ENCODE measurements at regions not wholly inside any gene's neighbourhood (a gene's known extent, or its start where the extent isn't known, plus 50 kb on each side); places are given as distances from the start of the nearest gene placed in this dataset.

DNA sequence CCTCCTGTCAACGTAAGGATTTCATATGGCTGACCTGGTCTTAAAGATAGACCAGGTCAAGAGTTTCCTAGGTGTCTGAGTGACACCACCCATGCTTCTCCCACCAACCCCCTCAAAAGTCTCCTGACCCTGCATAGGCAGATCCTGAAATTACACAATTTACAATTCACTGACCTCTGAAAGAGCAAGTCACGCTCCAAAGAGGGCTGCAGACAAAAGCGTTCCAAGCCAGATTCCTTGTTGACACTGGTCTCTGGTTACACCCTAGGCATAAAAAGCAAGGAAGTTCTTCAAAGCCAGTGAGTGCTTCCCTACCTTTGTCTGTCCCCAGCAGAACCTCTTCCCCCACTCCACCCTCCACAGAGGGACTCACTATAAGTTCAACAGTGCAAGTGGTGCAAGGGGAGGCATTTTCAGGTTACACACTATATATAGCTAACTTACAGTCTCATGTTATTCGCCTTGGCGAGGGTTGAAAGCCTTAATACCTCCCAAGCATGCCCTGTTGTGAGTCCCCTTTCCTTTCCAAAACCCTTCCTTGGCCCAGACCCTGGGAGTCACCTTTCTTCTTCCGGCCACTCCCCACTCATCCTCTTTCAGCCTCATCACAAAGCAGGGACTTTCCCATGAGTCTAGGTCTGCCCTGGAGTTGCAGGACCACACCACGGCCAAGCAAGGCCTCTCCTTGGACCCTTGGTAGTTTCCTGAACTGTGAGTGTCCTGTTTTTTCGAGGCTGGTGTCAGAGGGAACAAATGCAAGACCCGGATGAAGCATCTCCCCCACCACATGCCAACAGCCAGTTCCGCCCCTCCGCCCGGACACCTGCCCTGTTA, 58.0 kb upstream of the KLF3 start (continued):
- no peak for TF ChIP-seq MXI1 (IDR thresholded peaks at IDR 0.05; ENCODE audit: borderline replicate concordance, low read depth, low read length)
- TF ChIP-seq POLR2A (IDR thresholded peaks at IDR 0.05; ENCODE audit: low read depth, low read length) = no peak

DNA sequence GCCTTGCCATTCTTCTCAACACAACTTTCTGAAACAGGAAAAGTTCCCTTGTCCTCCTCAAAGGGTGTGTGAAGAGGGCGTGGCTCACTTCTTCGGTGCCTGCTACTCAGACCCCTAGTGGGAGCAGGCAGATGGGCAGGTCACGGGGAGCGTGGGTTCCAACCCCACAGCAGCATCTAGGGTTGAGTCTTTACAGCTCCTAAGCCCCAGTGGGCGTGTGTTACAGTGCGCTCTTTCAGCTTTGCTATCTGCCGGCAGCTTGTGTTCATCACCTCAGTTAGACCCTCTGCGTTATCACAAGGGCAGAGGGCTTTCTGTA, 57.5 kb upstream of the KLF3 start:
- 0 out of 2 replicates have a peak, but pooled peaks cover 9% of the 10 kb centered on the region for H3K9me1 ChIP-seq (ENCODE audit: insufficient read depth, low read length)
- dilution Hi-C loops (cut with HindIII; ENCODE audit: low sequenced_read_pairs, unreplicated experiment) (no loop called here), intact Hi-C loops (cut with micrococcal nuclease) (no loop called here), in situ Hi-C loops (cut with MboI; ENCODE audit: low sequenced_read_pairs) (no loop called here)
- no peaks in the 10 kb centered on the region for H4K20me1 ChIP-seq (ENCODE audit: insufficient read depth, low read length)
- peak overlapping the region; percentile 43; the same call in 1 of the 2 replicates for H2AK5ac ChIP-seq (ENCODE audit: low read depth, low read length)
- no peak for DNase-seq
- no peak overlapping the region for H3K4ac ChIP-seq (ENCODE audit: low read depth, low read length)
- no peaks in the 10 kb centered on the region for H3K9me3 ChIP-seq (ENCODE audit: control insufficient read depth, insufficient read depth, low read length)
- ChIA-PET POLR2A (ENCODE audit: unreplicated experiment) (no interaction called here), CTCF (no interaction called here)
- 0 out of 2 replicates have a peak overlapping the region, but pooled peaks have one; percentile 3 for H2BK120ac ChIP-seq (ENCODE audit: low read depth, low read length)
- no peak for ATAC-seq (ENCODE audit: low read depth)
- TF ChIP-seq, protein P1, sequence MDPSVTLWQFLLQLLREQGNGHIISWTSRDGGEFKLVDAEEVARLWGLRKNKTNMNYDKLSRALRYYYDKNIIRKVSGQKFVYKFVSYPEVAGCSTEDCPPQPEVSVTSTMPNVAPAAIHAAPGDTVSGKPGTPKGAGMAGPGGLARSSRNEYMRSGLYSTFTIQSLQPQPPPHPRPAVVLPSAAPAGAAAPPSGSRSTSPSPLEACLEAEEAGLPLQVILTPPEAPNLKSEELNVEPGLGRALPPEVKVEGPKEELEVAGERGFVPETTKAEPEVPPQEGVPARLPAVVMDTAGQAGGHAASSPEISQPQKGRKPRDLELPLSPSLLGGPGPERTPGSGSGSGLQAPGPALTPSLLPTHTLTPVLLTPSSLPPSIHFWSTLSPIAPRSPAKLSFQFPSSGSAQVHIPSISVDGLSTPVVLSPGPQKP (IDR thresholded peaks at IDR 0.05; ENCODE audit: borderline replicate concordance, low read depth, low read length) = no peak
- TF ChIP-seq RCOR1 (IDR thresholded peaks at IDR 0.05; ENCODE audit: insufficient replicate concordance, low read length) (no peak), MAFK (IDR thresholded peaks at IDR 0.05; ENCODE audit: low read depth, low read length) (no peak), NFE2L2 (IDR thresholded peaks at IDR 0.05; ENCODE audit: low read depth, low read length) (no peak), RFX5 (IDR thresholded peaks at IDR 0.05; ENCODE audit: low read depth, low read length) (no peak), CEBPB (IDR thresholded peaks at IDR 0.05; ENCODE audit: low read depth, low read length) (no peak)
- H3K56ac ChIP-seq (ENCODE audit: extremely low read depth, insufficient read depth, low read length) = no peak overlapping the region
- H2BK20ac ChIP-seq (ENCODE audit: low read depth, low read length) = no peak overlapping the region
- H3K4me3 ChIP-seq (ENCODE audit: insufficient read depth, low read depth, low read length) = no peak overlapping the region
- H3K14ac ChIP-seq (replicated peaks; ENCODE audit: low read depth, low read length) = no peak overlapping the region
- no peak overlapping the region for H4K8ac ChIP-seq (ENCODE audit: low read depth in 2 of 2, low read length in 2 of 2)
- H3K9ac ChIP-seq (ENCODE audit: low read depth, low read length) = no peak overlapping the region
- H3K27ac ChIP-seq (ENCODE audit: insufficient read depth, low read length) = no peak overlapping the region
- no peak overlapping the region; the same call in 1 of the 2 replicates for H4K5ac ChIP-seq (ENCODE audit: low read depth, low read length)
- H2AK9ac ChIP-seq (replicated peaks; ENCODE audit: low read depth, low read length, poor library complexity) = peak overlapping the region; percentile 15
- H2BK5ac ChIP-seq (ENCODE audit: low read depth, low read length, poor library complexity, severe bottlenecking) = no peak overlapping the region
- no peak overlapping the region for H3K23ac ChIP-seq (ENCODE audit: low read depth, low read length)
- H3K27me3 ChIP-seq (ENCODE audit: control insufficient read depth, insufficient read depth, low read length) = no peaks in the 10 kb centered on the region
- BruUV-seq (replicated peaks) = no TSS peak
- WGBS, 2 experiments (ENCODE audit: extremely low coverage in 2 of 2, insufficient read length in 1 of 2) = 100% methylated on average over 5 of the region's 8 CpGs; no CpG with 5 or more reads in 1 of the 2 experiments
- H3K18ac ChIP-seq (ENCODE audit: low read depth, low read length) = no peak overlapping the region; the same call in 1 of the 2 replicates
- H3K4me1 ChIP-seq (ENCODE audit: control insufficient read depth, insufficient read depth, low read length) = peaks cover 21% of the 10 kb centered on the region; the same call in 1 of the 2 replicates
- H3K4me2 ChIP-seq (ENCODE audit: low read depth, low read length) = no peak overlapping the region
- no peak overlapping the region for H2BK15ac ChIP-seq (ENCODE audit: low read depth, low read length)
- H3K36me3 ChIP-seq (ENCODE audit: control insufficient read depth, insufficient read depth, low read length) = no peaks in the 10 kb centered on the region
- H3K79me1 ChIP-seq (ENCODE audit: low read depth in 1 of 2, low read length in 2 of 2) = no peaks in the 10 kb centered on the region
- no peak overlapping the region for H4K91ac ChIP-seq (ENCODE audit: insufficient read depth, low read depth, low read length)
- no peak overlapping the region for H2AFZ ChIP-seq (replicated peaks; ENCODE audit: low read length, poor library complexity)

Measured in IMR-90 (cell line).